ENCODE measurements at regions not wholly inside any gene's neighbourhood (a gene's known extent, or its start where the extent isn't known, plus 50 kb on each side); places are given as distances from the start of the nearest gene placed in this dataset.

- TF ChIP-seq CTCF (conservative IDR thresholded peaks at IDR 0.05; ENCODE audit: low read depth, low read length) (no peak), EZH2 (IDR thresholded peaks at IDR 0.05; ENCODE audit: borderline replicate concordance, low read depth, low read length, poor library complexity, severe bottlenecking) (no peak)
These were observed 85.3 kb downstream of the C16orf95 start for GRCh38 chr16:87231911-87232310.
